Inflammatory macrophage treated with lipopolysaccharide for 1 hour (primary cell): ENCODE measurements at regions not wholly inside any gene's neighbourhood (a gene's known extent, or its start where the extent isn't known, plus 50 kb on each side); places are given as distances from the start of the nearest gene placed in this dataset.
"Not testable (repeated sequence)": the region's sequence is repeated elsewhere in the genome, so short reads cannot be mapped to it uniquely, and the experiment has no call there.

Experiments
- DNase-seq, 2 donors: peaks; one replicate each; pipeline ENCODE4 v3.0.0-alpha.2; 2020 to 2022

- DNase-seq: no peak
Observed at GRCh38 chr13:78540058-78540457, 63.3 kb downstream of the POU4F1 start.

- not testable (repeated sequence) for DNase-seq
Observed at GRCh38 chr13:78526044-78526443, 77.3 kb downstream of the POU4F1 start.

- DNase-seq: no peak
Observed at GRCh38 chr13:78524936-78525335, 78.4 kb downstream of the POU4F1 start.

GRCh38 chr13:78521091-78521490 is 82.3 kb downstream of the POU4F1 start:
- DNase-seq: no peak

- no peak for DNase-seq
Observed at GRCh38 chr13:78520425-78520824, 82.9 kb downstream of the POU4F1 start.

- not testable (repeated sequence) for DNase-seq
Observed at GRCh38 chr13:78518482-78518881, 84.9 kb downstream of the POU4F1 start.

- no peak for DNase-seq
Observed at GRCh38 chr13:78499802-78500201, 103.5 kb downstream of the POU4F1 start.

- no peak for DNase-seq
Observed at GRCh38 chr13:78497702-78498355, 105.5 kb downstream of the POU4F1 start.

- DNase-seq: no peak
Observed at GRCh38 chr13:78491978-78492377, 111.4 kb downstream of the POU4F1 start.

GRCh38 chr13:78490225-78490624 is 113.1 kb downstream of the POU4F1 start:
- DNase-seq: not testable (repeated sequence)

GRCh38 chr13:78487707-78488106 is 115.6 kb downstream of the POU4F1 start:
- DNase-seq: no peak

- no peak for DNase-seq
Observed at GRCh38 chr13:78485803-78486202, 117.5 kb downstream of the POU4F1 start.

GRCh38 chr13:78478183-78478582 is 125.2 kb downstream of the POU4F1 start:
- DNase-seq: no peak

- DNase-seq: no peak
Observed at GRCh38 chr13:78476910-78477309, 126.4 kb downstream of the POU4F1 start.

GRCh38 chr13:78468621-78469020 is 134.7 kb downstream of the POU4F1 start:
- no peak for DNase-seq

- no peak for DNase-seq
Observed at GRCh38 chr13:78465250-78465649, 138.1 kb downstream of the POU4F1 start.

- DNase-seq: peak; percentile 2 to 16
Observed at GRCh38 chr13:78460176-78460575, 143.2 kb downstream of the POU4F1 start.

GRCh38 chr13:78443839-78444238 is 159.5 kb downstream of the POU4F1 start:
- DNase-seq: no peak

GRCh38 chr13:78437781-78438180 is 165.6 kb downstream of the POU4F1 start:
- DNase-seq: no peak

GRCh38 chr13:78436311-78436710 is 167.0 kb downstream of the POU4F1 start:
- no peak for DNase-seq

- DNase-seq: no peak
Observed at GRCh38 chr13:78431328-78431727, 172.0 kb downstream of the POU4F1 start.

GRCh38 chr13:78430811-78431210 is 172.5 kb downstream of the POU4F1 start:
- no peak for DNase-seq

- DNase-seq: no peak
Observed at GRCh38 chr13:78430166-78430791, 173.1 kb downstream of the POU4F1 start.

GRCh38 chr13:78428646-78429045 is 174.7 kb downstream of the POU4F1 start:
- DNase-seq: no peak

GRCh38 chr13:78426183-78426582 is 177.2 kb downstream of the POU4F1 start:
- DNase-seq: no peak
